ENCODE measurements at regions not wholly inside any gene's neighbourhood (a gene's known extent, or its start where the extent isn't known, plus 50 kb on each side); places are given as distances from the start of the nearest gene placed in this dataset.

- TF ChIP-seq REST (IDR thresholded peaks at IDR 0.05; ENCODE audit: borderline replicate concordance) (no peak), CTCF (IDR thresholded peaks at IDR 0.05; ENCODE audit: poor library complexity, severe bottlenecking) (no peak), EZH2 (IDR thresholded peaks at IDR 0.05; ENCODE audit: borderline replicate concordance, insufficient read depth, low read length, poor library complexity, severe bottlenecking) (no peak), TAF1 (IDR thresholded peaks at IDR 0.05; ENCODE audit: low read depth) (no peak), POLR2AphosphoS5 (IDR thresholded peaks at IDR 0.05) (no peak), EP300 (conservative IDR thresholded peaks at IDR 0.05; ENCODE audit: poor library complexity, severe bottlenecking) (no peak), MXI1 (conservative IDR thresholded peaks at IDR 0.05; ENCODE audit: poor library complexity, severe bottlenecking) (no peak), SMC3 (conservative IDR thresholded peaks at IDR 0.05; ENCODE audit: poor library complexity) (no peak)
Measured at GRCh38 chr14:101125313-101125712, 221.8 kb upstream of the RTL1 start.

Data from neural cell (in vitro differentiated cells).